Frontal cortex (tissue), 3 donors: ENCODE measurements at regions not wholly inside any gene's neighbourhood (a gene's known extent, or its start where the extent isn't known, plus 50 kb on each side); places are given as distances from the start of the nearest gene placed in this dataset.
"Not testable (repeated sequence)": the region's sequence is repeated elsewhere in the genome, so short reads cannot be mapped to it uniquely, and the experiment has no call there.

ENCODE experiments used
- DNase-seq, 2 donors: peaks; one replicate each; pipeline ENCODE4 v3.0.0; 2012; ENCODE audit warnings: low spot score in 2 of 2
- FAIRE-seq: peaks from 2 replicates; lab custom pipeline; 2012; peaks lifted over from hg19 to GRCh38; lab: Jason Lieb, UNC
- donor health status: control.
- donor health status: control.
- donor health status: control.

DNA sequence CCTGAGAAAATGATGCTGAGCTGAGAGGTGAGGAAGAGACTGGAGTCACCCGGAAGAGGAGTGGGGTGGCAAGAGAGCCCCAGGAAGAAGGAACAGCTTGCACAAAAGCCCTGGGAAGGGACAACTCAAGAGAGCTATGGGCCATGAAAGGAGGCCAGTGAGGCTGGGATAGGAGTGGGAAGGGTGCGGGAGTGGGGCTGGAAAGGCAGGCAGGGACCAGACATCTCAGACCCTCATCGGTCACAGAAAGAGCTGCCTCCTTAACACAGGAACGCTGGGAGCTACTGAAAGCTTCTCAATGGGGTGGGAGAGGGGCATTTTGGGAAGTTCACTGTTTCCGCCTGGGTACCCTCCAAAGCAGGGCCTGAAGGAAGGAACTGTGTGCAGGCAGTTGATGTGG lies 122.0 kb upstream of the UNC5B start:
- no peak for FAIRE-seq

DNA sequence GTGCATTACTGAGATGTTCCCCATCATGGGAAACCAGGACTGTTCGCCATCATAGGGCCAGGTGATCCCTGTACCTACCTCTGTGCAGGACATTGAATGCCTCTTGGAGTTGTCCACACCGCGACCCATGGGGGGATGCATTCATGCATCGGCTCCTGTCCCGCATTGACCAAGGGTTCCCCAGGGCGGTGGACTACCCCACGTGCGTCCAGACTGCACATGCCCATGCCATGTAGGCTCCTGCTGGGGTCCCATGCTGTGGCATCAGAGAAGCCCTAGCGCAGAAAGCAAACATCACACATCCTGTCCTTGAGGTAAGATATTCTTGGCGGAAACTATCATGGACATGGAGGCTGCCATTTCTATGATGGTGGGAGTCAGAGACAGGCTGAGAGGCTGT lies 121.6 kb upstream of the UNC5B start:
- no peak for DNase-seq
- FAIRE-seq, result no peak

More for the DNA sequence above, 122.0 kb upstream of the UNC5B start:
- no peak for DNase-seq

DNA sequence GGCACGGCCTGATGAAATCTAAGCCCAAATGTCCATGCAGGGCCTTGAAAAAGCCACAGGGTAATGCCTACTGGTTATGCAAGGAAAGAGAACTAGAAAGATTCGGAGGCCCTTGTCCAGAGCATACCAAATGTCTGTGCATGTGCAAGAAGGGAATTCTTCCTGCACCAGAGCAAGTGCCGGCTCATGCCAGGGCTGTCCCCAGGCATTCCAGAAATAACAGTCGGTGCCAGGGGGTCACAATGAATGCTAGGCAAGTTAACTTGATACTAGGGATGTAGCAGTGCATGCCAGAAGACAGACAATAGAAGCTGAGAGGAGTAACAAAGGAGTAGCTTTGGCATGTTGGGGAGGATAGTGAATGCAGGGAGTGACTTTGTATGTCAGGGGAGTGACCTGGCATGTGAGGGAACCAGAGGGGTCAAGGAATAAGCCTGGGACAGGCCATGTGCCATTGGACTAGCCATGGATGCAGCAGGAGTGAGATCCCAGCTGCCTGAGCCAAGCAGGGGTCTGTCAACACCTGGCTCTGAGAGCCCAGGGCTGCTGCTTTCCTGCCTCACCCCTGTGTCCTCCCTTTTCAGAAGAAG lies 119.5 kb upstream of the UNC5B start:
- FAIRE-seq (no peak), DNase-seq (no peak)

DNA sequence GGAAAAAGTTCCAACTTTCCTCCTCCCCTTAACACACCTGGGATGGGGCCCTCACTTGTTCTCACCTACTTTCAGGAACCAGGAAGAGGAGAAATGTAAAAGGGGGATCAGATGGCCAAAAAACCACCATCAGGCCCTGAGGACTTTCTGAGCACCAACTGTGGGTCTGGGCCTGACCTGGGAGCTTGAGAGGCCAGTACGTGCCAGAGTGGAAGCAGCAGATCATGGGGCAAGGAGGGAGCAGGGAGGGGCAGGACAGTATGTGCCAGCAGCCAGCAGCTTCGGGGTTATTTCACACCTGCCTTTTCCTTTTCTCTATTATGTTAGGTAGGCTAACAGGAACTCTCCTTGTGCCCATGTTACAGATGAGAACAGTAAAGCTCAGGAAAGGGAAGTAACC lies 118.8 kb upstream of the UNC5B start:
- DNase-seq (no peak), FAIRE-seq (no peak)

DNA sequence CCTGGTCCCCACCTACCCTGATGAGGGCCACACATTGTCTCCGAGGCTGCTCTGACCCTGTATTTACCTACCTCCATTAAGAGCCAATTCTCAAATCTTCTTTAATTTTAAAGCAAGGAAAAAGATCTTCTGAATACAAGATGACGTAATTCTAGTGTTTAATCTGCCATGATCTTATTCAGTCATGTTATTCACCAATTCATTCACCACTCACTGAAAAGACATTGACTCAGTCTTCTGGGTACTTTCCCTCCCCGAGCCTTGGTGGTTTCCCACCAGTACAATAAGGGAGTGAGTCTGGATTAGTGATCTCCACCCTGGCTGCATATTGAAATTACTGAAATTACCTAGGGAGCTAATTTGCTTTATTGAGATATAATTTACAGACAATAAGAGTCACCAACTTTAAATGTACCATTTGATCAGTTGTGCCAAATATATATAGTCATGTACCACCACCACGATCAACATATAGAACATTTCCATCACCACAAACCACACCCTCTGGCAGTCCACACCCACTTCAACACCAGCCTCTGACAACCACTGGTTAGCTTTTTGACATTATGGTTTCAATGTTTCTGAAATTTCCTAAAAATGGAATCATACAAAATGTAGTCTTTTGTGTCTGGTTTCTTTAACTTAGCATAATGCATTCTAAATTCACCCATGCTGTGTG lies 117.5 kb upstream of the UNC5B start:
- FAIRE-seq (no peak), DNase-seq (no peak)

DNA sequence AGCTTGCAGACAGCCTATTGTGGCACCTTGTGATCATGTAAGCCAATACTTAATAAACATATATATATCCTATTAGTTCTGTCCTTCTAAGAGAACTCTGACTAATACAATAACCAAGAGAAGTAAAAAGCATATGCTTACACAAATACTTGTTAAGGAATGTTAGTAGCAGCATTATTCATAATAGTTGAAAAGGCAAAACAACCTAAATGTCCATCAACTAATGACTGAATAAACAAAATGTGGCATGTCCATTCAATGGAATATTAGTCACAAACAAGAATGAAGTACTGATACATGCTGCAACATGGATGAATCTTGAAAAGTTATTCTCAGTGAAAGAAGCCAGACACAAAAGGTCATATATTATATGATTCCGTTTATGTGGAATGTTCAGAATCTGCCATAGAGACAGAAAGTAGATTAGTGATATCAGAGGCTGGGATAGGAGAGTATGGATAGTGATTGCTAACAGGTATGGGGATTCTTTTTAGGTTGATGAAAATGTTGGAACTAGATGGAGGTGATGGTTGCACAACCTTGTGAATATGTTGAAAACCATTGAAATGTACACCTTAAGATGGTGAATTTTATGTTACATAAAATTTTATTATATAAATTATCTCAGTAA lies 112.5 kb upstream of the UNC5B start:
- no peak for FAIRE-seq

DNA sequence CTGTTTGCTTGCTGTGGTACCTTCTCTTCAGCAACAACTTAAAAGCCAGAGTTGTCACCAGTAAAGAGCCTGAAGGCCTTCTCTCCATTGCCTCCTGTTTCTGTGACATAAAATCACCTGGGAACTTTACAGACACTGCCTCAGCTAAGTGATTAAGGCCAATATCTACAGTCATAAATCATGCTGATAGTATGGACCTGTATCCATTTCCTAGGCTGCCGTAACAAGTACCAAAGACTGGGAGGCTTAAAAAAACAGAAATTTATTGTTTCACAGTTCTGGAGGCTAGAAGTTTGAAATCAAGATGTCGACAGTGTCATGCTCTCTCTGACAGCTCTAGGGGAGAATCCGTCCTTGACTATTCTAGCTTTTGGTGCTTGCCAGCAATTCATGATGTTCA lies 108.4 kb upstream of the UNC5B start:
- DNase-seq (no peak), FAIRE-seq (no peak)

More for the DNA sequence above, 112.5 kb upstream of the UNC5B start:
- no peak for DNase-seq

DNA sequence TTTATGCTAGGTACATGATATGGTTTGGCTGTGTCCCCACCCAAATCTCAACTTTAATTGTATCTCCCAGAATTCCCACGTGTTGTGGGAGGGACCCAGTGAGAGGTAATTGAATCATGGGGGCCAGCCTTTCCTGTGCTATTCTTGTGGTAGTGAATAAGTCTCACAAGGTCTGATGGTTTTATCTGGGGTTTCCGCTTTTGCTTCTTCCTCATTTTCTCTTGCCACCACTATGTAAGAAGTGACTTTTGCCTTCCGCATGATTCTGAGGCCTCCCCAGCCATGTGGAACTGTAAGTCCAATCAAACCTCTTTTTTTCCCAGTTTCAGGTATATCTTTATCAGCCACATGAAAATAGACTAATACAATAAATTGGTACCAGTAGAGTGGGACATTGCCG lies 106.2 kb upstream of the UNC5B start:
- FAIRE-seq, DNase-seq: not testable (repeated sequence)

DNA sequence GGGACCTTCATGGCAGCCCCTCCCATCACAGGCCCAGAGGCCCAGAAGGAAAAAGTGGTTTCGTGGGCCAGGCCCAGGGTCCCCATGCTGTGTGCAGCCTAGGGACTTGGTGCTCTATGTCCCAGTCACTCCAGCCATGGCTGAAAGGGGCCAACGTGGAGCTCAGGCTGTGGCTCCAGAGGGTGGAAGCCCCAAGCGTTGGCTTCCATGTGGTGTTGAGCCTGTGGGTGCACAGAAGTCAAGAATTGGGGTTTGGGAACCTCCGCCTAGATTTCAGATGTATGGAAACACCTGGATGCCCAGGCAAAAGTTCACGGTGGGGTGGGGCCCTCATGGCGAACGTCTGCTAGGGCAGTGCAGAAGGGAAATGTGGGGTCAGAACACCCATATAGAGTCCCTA lies 105.3 kb upstream of the UNC5B start:
- not testable (repeated sequence) for FAIRE-seq, DNase-seq

DNA sequence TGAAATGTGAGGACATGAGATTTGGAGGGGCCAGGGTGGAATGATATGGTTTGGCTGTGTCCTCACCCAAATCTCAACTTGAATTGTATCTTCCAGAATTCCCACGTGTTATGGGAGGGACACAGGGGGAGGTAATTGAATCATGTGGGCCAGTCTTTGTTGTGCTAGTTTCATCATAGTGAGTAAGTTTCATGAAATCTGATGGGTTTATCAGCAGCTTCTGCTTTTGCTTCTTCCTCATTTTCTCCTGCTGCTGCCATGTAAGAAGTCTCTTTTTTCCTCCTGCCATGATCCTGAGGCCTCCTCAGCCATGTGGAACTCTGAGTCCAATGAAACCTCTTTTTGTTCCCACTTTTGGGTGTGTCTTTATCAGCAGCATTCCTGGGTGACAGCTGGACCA lies 104.3 kb upstream of the UNC5B start:
- DNase-seq, result not testable (repeated sequence)

DNA sequence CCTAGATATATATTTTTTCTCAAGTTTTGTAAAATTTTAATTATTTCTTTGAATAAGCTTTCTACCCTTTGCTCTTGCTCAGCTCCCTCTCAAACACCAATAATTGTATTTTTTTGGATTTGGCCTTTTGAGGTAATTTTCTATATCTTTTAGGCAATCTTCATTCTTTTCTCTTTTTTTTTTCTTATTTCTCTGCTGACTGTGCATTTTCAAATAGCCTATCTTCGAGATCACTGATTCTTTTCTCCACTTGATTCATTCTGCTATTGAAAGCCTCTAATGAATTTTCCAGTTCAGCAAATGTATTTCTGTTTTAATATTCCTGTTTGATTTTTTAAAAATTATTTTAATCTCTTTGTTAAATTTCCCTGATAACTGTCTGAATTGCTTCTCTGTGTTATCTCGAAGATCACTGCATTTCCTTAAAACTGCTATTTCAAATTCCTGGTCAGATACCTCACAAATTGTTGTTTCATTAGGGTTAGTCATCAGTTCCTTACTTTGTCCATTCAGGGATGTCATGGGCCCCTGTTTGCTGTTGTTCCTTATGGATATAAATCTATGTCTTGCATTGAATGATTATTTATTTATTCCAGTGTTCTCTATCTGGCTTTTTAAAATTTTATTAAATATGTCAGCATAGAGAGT lies 100.1 kb upstream of the UNC5B start:
- DNase-seq (no peak), FAIRE-seq (no peak)

More for the DNA sequence above, 104.3 kb upstream of the UNC5B start:
- not testable (repeated sequence) for FAIRE-seq

DNA sequence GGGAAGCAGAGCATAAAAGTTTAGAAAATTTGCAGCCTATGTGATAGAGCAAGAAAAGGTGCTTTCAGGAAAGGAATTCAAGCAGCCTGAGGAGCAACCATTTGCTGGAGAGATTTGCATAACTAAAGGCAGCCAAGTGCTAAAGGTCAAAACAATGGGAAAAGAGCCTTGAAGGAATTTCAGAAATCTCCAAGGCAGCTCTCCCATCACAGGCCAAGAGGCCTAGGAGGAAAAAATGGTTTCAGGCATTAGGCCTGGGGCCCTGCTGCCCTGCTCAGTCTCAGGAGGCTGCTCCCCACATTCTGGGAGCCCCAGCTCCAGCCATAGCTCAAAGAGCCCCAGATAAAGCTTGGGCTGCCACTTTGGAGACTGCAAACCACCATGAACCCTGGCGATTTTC lies 95.9 kb upstream of the UNC5B start:
- no peak for FAIRE-seq
- DNase-seq, result no peak

DNA sequence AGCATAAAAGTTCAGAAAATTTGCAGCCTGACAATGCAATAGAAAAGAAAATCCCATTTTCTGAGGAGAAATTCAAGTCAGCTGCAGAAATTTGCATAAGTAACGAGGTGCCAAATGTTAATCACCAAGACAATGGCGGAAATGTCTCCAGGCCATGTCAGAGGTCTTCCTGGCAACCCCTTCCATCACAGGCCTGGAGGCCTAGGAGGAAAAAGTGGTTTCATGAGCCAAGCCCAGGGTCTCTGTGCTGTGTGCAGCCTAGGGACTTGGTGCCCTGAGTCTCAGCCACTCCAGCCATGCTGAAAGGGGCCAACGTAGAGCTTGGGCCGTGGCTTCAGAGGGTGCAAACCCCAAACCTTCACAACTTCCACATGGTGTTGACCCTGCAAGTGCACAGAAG lies 94.8 kb upstream of the UNC5B start:
- DNase-seq, FAIRE-seq: not testable (repeated sequence)

DNA sequence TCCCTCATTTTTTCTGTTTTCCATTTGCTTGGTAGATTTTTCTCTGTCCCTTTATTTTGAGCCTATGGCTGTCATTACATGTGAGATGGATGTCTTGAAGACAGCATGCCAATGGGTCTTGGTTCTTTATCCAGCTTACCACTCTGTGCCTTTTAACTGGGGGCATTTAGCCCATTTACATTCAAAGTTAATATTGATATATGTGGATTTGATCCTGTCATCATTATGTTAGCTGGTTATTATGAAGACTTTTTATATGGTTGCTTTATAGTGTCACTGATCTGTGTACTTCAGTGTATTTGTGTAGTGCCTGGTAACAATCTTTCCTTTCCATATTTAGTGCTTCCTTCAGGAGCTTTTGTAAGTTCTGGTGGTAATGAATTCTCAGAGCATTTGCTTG lies 89.3 kb upstream of the UNC5B start:
- DNase-seq, result no peak
- no peak for FAIRE-seq

DNA sequence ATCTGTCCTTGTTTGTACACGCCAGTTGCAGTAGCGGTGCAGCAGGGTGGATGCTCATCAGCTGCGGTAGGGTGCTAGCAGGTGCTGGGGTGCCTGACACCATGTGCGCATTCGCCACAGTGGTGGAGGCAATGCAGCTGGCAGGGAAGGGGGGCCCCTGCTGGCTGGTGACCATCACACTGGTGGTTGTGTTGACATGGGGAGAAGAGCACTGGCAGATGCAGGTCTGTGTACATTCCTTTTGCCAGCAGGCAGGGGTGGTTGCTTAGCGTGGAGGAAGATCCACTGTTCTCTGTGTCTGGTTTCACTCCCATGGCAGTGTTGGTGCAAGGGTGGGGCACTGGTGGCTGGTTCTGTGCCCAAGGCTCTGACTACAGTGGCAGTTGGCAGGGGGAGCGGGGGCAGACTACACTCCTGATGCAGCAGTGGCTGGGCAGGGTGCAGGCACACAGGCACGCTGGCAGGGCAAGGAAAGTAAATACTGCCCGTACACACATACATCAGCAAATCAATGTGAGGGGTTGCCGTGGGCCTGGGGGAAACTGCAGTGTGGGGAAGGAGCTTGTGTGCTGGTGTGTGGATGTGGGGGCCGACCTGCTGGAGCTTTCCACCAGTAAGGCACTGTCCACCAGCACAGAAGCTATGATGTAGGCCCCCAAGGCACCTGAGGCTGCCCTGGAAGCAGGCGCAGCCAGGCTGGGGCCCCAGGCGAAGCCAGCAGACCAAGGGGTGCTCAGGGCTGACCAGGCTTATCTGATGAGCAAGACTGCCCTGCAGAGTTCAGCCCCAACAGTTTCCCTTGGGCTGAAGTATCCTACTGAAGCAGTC lies 87.2 kb upstream of the UNC5B start:
- DNase-seq, result no peak
- FAIRE-seq, result no peak

DNA sequence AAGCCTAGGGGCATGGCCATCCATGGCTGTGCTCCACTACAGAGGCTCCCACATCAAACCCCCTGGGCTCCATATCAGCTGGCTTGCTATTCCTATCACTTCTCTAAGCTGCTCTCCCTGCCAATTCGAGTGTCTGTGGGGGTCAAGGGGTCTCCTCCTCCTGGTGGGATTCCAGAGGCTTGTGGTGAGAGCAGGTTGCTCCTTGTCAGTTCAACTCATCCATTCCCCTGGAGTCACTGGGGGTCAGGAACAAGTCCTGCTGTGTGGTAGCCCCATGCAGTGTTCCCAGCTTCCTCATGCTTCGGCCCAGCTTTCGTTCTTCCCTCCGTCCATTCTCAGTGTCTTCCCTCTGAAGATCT lies 86.6 kb upstream of the UNC5B start:
- DNase-seq (no peak), FAIRE-seq (no peak)

DNA sequence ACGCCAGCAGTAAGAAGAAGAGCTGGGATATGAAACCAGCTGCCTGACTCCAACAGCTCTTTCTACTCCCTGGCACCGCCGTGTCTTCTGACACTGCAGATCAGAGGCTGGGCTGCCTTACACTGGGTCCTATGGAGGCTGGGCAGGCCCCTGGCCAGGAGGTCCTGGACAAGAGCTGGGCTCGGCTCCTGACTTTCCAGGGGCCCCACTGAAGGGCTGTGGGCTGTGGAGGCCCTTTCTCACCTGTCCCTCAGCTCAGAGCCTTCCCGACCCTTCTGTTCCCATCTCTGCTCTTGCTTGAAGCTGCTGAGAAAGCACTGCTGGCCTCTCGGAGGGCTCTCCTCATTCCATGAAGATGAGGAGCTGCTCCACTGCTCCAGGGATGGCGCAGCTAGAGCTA lies 85.9 kb upstream of the UNC5B start:
- DNase-seq, result no peak
- no peak for FAIRE-seq

DNA sequence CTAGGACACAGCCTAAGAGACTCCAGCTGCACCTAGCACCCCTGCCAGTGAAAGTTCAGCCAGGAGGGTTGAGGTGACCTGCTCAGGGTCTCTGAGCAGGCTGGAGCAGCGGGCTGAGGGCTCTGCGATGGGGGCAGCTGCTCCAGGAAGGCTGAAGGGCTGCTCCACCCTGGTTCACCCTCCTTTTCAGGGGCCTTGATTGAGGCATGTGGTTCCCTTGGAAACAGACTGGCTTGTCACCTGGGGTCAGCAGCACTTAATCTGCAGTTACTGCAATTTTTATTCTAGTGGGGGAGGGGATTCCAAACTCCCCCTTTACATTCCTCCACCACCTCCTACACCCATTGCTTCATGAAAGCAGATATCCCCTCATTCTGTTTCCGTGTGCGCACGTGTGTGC lies 85.3 kb upstream of the UNC5B start:
- DNase-seq, result no peak
- FAIRE-seq, result no peak

DNA sequence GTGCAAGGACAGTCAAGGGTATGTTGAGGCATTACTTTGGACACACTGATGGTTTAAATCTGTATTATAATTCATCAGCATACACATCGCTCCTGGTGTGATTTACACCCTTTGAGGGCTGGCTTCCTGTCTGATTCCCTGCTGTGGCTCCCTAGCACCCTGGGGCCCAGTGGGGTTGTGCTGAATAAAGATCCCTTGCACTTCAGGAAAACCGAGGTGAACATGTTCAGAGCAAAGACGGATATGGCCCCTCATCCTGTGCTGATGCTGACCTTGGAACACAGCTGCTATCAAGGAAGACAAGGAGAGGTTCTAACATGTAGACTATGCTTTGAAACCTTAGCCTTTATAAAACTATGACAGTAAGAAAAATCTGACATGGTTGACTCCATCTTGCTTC lies 84.6 kb upstream of the UNC5B start:
- FAIRE-seq, result no peak
- no peak for DNase-seq

DNA sequence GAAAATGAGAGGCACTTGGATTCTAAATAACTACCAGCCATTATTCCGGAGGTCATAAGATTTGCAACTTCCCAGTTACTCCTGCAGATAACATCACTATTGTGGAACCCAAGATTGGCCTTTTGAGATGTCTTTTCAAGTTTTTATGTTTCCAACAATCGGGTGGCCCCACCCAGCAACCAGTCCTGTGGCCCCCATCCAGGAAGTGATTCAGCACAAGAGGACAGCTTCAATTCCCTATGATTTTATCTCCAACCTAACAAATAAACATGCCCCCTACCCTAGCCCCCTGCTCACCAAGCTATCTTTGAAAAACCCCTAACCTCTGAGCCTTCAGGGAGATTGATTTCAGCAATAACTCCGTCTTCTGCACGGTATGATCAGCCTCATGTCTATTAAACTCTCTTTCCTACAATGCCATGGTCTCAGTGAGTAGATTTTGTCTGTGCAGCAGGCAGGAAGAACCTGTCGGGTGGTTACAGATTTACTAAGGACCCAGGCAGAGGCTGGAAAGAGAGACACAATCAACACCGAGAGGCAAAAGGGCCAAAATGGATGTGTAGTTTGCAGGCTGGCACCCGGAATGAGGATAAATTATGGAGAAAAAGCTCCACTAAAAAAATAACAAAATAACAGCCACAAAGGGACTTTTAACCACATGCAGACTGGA lies 83.9 kb upstream of the UNC5B start:
- FAIRE-seq (no peak), DNase-seq (no peak)
